DOHH2 (cell line): ENCODE measurements at regions not wholly inside any gene's neighbourhood (a gene's known extent, or its start where the extent isn't known, plus 50 kb on each side); places are given as distances from the start of the nearest gene placed in this dataset.

Source experiments
- H3F3A ChIP-seq: fragments of 200-600 bp; sonication (generic), shearing (Covaris generic); 2 replicates; pipeline ENCODE4 v1.6.0; 2016; ENCODE audit warnings: antibody characterized with exemption, mild to moderate bottlenecking; ENCODE audit not compliant: control insufficient read depth, insufficient read depth
- H3K27ac ChIP-seq: fragments of 200-600 bp; sonication (generic); 2 replicates; pipeline ENCODE4 v1.5.1; 2014; ENCODE audit warnings: low read depth, mild to moderate bottlenecking, low read length, moderate library complexity
- H3K27me3 ChIP-seq: fragments of 200-600 bp; sonication (generic); 2 replicates; pipeline ENCODE4 v1.6.1; 2014; ENCODE audit warnings: mild to moderate bottlenecking, low read length, mixed read lengths; ENCODE audit not compliant: control insufficient read depth
- H3K36me3 ChIP-seq: fragments of 200-600 bp; sonication (generic); 2 replicates; pipeline ENCODE4 v1.6.1; 2014; ENCODE audit warnings: mild to moderate bottlenecking, low read length, moderate library complexity, mixed read lengths; ENCODE audit not compliant: control insufficient read depth
- H3K4me1 ChIP-seq: fragments of 200-600 bp; sonication (generic); 2 replicates; pipeline ENCODE4 v1.6.1; 2014; ENCODE audit warnings: mild to moderate bottlenecking, low read length, mixed read lengths; ENCODE audit not compliant: control insufficient read depth
- H3K4me2 ChIP-seq: fragments of 200-600 bp; sonication (generic); 2 replicates; pipeline ENCODE4 v1.6.0; 2014; ENCODE audit warnings: mild to moderate bottlenecking, low read length, moderate library complexity
- H3K4me3 ChIP-seq: fragments of 200-600 bp; sonication (generic); 2 replicates; pipeline ENCODE4 v1.5.1; 2014; ENCODE audit warnings: mild to moderate bottlenecking, low read length, mixed read lengths
- H3K79me2 ChIP-seq: fragments of 200-600 bp; sonication (generic); 2 replicates; pipeline ENCODE4 v1.6.1; 2014; ENCODE audit warnings: mild to moderate bottlenecking, low read length, mixed read lengths; ENCODE audit not compliant: control insufficient read depth
- H3K9me2 ChIP-seq: fragments of 200-600 bp; sonication (generic); replicated peaks from 2 replicates; pipeline ENCODE4 v1.6.1; 2014; ENCODE audit warnings: mild to moderate bottlenecking, low read length, mixed read lengths; ENCODE audit not compliant: control insufficient read depth
- H3K9me3 ChIP-seq: fragments of 200-600 bp; sonication (generic); 2 replicates; pipeline ENCODE4 v1.6.1; 2014; ENCODE audit warnings: antibody characterized with exemption, low read length, mixed read lengths; ENCODE audit not compliant: control insufficient read depth, insufficient read depth
- H4K20me1 ChIP-seq: fragments of 200-600 bp; sonication (generic); 2 replicates; pipeline ENCODE4 v1.6.0; 2014; ENCODE audit warnings: low read depth, mild to moderate bottlenecking, antibody characterized with exemption, low read length, moderate library complexity; ENCODE audit not compliant: control insufficient read depth, insufficient read depth
- CTCF ChIP-seq: fragments of 200-600 bp; sonication (generic); IDR thresholded peaks from one replicate; pipeline ENCODE4 v1.5.1; 2014; ENCODE audit warnings: antibody characterized with exemption, mild to moderate bottlenecking, low read depth, low read length; ENCODE audit not compliant: poor library complexity, severe bottlenecking
- EZH2phosphoT487 ChIP-seq: fragments of 200-600 bp; sonication (generic); IDR thresholded peaks from 2 replicates; pipeline ENCODE4 v1.6.1; 2017; ENCODE audit warnings: borderline replicate concordance, mild to moderate bottlenecking, antibody characterized with exemption, low read length, moderate library complexity, mixed read lengths

GRCh38 chr1:88134983-88135921 lies 548.8 kb upstream of the PKN2 start:
- Histone ChIP-seq H3K27ac (no peak overlapping the region), H3K9me2 (no peaks in the 10 kb centered on the region), H3K4me2 (no peak overlapping the region)

GRCh38 chr1:88139633-88140032 lies 544.4 kb upstream of the PKN2 start:
- Histone ChIP-seq H3K79me2 (no peaks in the 10 kb centered on the region), H3K4me2 (no peak overlapping the region), H3F3A (no peaks in the 10 kb centered on the region), H3K9me3 (no peaks in the 10 kb centered on the region), H3K27ac (no peak overlapping the region), H3K4me3 (no peak overlapping the region), H3K27me3 (no peaks in the 10 kb centered on the region; the same call in 1 of the 2 replicates), H3K4me1 (no peaks in the 10 kb centered on the region), H4K20me1 (no peaks in the 10 kb centered on the region), H3K36me3 (no peaks in the 10 kb centered on the region), H3K9me2 (no peaks in the 10 kb centered on the region)
- no peak for TF ChIP-seq CTCF
- TF ChIP-seq EZH2phosphoT487: no peak

More at GRCh38 chr1:88134983-88135921, 548.8 kb upstream of the PKN2 start:
- Histone ChIP-seq H3K27me3 (no peaks in the 10 kb centered on the region; the same call in 1 of the 2 replicates), H3K9me3 (peaks cover 4% of the 10 kb centered on the region; the same call in 1 of the 2 replicates), H3K36me3 (no peaks in the 10 kb centered on the region), H3K4me1 (no peaks in the 10 kb centered on the region), H4K20me1 (no peaks in the 10 kb centered on the region), H3K4me3 (no peak overlapping the region), H3K79me2 (no peaks in the 10 kb centered on the region), H3F3A (no peaks in the 10 kb centered on the region)
- TF ChIP-seq EZH2phosphoT487 (no peak), CTCF (no peak)

GRCh38 chr1:88140325-88140724 lies 543.7 kb upstream of the PKN2 start:
- Histone ChIP-seq H4K20me1 (no peaks in the 10 kb centered on the region), H3F3A (no peaks in the 10 kb centered on the region), H3K4me3 (no peak overlapping the region), H3K27ac (no peak overlapping the region), H3K4me1 (no peaks in the 10 kb centered on the region), H3K9me2 (no peaks in the 10 kb centered on the region), H3K27me3 (no peaks in the 10 kb centered on the region; the same call in 1 of the 2 replicates), H3K4me2 (no peak overlapping the region), H3K79me2 (no peaks in the 10 kb centered on the region), H3K36me3 (no peaks in the 10 kb centered on the region), H3K9me3 (no peaks in the 10 kb centered on the region)
- no peak for TF ChIP-seq EZH2phosphoT487
- no peak for TF ChIP-seq CTCF
